GM19025 (cell line): ENCODE measurements at regions not wholly inside any gene's neighbourhood (a gene's known extent, or its start where the extent isn't known, plus 50 kb on each side); places are given as distances from the start of the nearest gene placed in this dataset.
"Not testable (repeated sequence)": the region's sequence is repeated elsewhere in the genome, so short reads cannot be mapped to it uniquely, and the experiment has no call there.

Source experiments
- ATAC-seq: cut with Tn5 transposase; IDR thresholded peaks from one replicate; pipeline ENCODE4 v1.9.1; 2021; ENCODE audit warnings: mild to moderate bottlenecking, low read depth, moderate library complexity; ENCODE audit not compliant: unreplicated experiment

DNA sequence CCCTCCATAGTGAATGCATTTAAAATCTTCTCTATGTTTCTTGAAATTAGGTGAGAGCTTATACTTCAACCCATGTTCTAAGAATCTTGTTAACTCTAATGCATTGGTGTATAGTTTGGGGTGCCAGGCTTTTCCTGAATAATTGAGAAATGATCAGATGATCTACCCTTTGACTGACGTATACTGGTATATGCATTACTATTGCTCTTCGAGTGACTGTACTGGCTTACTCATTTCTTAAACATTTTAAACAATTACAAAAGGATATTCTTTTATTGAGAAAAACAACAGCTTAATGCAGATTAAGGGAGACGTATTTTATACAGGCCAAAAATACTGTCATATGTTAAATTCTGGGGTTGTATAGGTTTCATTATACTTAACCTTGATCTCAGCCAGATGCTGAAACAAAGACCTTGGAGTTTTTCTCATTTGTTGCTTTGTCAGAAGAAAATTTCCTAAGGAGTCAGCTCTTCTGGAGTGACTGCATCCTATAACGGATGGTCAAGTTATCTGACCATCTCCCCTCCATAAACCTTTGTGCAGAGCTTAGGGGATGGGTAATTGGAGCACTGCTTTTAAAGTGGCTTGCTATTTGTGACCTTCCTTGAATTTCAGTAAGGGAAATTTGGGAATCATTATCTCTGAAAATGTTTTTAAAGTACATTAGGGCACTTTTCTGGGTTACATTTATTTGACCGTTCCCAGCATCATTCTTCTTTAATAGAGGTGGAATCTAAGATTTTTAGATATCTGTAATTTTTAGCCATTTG is 507.6 kb downstream of the PCNX1 start:
- ATAC-seq = no peak

DNA sequence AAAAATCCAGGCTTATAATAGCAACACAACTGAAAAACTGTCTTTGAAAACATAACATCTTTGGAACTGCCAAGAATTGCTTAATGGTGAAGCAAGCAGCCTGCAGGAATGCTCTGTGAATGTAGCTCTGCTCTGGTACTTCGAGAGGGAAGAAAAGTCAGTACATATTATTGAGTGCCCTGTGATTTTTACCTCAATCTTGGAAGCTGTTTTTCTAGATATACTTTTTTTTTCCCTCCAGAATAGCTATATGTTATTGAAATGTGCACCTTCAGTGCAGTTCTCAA is 508.1 kb downstream of the PCNX1 start:
- ATAC-seq = no peak

DNA sequence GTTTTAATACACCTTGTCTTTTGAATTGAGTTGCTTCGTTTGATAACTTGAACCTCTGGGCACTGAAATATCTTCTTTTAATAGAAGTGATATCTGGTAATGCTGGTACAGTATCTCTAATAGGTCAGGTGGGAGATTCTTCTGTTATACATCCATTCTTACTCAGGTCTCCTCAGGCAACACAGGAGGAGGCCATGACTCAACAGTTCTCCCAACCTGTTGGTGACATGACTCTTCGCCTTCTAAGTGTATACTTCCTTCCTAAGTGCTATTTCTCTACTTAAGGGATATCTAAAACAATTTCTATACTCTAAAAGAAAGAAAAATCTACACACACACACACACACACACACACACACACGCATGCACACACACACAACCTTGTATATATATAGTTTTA is 509.1 kb downstream of the PCNX1 start:
- ATAC-seq = no peak

DNA sequence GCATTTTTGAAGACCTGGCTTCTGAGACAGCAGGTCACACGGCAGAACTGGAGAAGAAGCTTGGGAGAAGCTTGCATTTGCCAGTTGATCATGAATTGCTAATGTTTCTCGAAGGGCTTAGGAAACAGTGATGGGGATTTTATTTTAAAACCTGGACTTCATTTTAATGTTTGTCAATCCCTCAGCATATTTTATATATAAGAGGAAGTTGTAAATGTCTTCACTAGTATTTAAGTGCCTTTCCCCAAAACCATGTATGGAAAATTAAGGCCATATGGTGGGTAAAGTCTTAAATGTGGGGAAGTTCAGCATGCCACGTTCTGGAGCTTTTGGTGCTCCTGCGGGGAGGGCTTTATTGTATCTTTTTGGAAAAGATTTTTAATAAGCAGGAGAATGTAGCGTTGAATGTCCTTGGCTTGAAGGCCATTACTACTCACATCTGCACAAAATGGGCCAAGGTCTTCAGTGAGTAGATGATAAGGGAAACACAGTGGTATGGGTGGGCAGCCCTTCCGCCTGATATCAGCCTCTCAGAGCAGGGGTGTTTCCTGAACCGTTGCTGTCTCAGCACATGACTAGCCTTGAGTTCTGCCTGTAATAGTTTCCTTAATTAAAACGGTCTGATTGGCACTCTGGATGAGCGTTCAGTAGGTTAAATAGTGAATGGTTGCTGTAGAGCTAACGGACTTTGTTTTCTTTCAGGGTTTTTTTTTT is 511.4 kb downstream of the PCNX1 start:
- no peak for ATAC-seq

DNA sequence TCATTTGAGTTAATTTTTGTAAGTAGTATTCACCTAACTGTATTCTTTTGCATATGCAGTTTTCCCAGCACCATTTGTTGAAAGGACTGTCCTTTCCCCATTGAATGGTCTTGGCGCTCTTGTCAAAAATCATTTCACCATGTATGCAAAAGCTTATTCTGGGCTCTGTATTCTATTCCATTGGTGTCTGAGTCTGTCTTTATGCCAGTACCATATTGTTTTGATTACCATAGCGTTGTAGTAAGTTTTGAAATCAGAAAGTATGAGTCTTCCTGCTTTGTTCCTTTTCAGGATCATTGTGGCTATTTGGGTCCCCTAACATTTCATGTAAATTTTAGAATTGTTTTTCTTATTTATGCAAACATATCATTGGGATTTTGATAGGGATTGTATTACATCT is 508.7 kb upstream of the RGS6 start:
- ATAC-seq = no peak

DNA sequence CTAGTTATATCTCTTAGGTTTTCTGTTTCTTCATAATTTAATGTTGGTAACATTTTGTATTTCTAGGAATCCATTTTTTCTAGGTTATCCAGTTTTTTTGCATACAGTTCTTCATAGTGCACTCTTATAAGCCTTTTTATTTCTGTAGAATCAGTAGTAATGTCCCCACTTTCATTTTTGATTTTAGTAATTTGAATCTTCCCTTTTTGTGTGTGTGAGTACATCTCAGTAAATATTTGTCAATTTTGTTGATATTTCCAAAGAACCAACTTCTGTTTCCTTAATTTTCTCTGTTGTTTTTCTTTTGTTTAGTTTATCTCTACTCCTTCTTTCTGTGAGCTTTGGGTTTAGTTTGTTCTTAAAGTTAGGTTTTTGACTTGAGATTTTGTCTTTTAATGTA is 507.3 kb upstream of the RGS6 start:
- no peak for ATAC-seq

DNA sequence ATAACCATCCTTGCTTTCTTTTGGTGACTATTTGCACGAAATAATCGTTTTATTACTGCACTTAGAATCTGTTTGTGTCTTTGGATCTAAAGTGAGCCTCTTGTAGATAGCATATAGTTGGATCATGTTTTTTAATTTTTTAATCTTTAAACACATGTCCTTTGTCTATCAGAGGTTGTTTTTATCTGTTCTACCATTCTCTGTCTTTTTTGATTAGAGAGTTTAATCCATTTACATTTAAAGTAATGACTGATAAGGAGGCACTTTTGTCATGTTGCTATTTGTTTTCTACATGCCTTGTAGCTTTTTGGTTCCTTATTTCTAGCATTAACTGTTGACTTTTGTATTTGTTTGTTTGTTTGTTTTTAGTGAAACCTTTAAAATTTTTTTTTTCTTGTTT is 506.2 kb upstream of the RGS6 start:
- ATAC-seq = no peak

DNA sequence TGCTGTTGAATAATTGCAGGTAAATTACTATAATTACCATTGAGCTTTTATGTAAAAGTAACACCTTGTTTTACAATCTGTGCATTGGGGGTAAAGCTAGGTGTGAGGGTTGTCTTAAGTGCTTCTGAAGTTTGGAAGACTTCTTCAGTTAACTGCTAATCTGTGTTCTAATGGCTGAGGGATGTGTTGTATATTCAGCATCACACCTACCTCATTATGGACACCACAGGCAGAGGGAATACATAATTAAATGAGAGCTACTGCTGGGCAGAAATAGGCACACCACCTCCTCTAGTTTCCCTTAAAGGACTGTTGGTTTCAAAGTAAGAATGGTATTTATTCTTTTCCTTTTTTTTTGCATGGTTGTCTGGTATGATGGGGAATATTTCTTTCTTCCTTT is 502.3 kb upstream of the RGS6 start:
- ATAC-seq = no peak

DNA sequence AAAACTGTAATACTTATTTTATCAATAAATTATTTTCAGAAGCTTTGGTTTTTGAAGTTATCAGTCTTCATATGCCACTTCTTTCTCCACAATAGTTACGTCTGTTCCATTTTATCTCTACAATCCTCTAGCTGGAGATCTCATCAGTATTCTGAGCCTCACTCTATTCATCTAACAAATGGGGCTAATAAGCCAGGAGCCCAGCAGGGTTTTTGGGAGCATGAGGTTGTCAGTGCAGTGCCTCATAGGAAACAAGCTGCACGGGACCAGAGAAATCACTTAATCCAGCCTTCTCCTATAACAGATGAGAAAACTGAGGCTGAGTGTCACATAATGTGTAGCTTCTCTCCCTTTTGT is 501.9 kb upstream of the RGS6 start:
- no peak for ATAC-seq

DNA sequence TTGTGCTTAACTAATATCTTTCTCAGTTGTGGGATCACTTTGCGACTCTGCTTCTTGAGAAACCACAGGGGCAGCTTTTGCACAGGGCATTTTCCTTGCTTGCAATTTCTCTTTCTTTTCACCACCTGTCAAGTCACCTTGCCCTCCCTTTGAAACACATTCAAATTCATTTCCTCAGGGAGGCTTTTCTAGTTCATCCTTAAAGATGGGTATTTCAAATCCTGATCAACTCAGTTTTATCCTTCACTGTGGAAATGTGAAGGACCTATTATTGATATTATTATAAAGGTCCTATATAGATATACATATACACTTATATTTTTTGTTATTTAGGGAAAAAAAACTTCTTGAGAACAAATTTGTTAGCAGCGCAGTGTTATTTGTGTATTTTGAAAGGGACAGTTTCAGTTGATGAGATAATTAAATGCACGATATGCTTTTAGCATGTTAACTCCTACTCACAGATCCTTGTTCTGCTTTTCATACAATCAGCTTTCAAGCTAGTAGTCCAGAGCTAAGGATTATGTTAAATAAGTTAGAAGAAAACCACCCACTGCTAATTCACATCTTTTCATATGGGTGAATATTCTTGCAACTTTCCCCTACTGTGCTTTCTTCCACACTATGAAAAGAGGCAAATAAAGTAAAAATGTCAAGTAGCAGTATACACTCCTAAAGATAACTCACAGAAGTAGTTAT is 501.4 kb upstream of the RGS6 start:
- ATAC-seq = no peak

DNA sequence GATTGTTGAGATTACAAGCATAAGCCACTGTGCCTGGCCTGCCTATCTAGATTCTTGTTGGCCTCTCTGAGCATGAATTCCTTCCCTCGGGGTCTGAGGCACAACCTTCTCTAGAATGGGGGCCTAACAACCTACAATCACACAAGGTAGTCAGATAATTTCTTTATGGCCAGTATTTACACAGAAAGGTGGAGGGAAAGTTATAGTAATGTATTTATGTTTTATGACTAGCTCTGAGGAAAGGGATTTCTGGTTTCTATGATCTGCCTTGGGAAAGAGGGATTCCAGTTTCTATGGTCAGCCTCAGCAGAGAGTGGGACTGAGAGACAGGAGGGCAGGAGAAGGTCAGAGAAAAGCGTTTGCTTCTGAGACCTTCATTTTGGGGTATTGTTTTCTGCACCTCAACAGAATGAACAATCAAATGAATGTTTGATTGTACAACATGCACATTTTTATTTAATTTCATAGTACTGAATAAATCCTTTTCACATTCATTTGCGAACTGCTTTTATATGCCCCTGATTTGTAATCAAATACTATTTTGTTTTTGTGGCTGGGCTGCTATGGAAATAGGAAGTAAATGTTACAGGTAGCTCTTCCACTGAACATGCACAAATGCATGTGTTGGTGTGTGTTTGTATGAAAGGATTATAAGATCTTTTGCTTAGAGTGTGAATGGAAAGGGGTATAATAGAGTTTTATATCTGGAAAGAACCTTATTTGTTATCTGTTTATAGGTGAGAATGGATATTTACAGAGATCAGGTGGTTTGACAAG is 499.7 kb upstream of the RGS6 start:
- no peak for ATAC-seq

DNA sequence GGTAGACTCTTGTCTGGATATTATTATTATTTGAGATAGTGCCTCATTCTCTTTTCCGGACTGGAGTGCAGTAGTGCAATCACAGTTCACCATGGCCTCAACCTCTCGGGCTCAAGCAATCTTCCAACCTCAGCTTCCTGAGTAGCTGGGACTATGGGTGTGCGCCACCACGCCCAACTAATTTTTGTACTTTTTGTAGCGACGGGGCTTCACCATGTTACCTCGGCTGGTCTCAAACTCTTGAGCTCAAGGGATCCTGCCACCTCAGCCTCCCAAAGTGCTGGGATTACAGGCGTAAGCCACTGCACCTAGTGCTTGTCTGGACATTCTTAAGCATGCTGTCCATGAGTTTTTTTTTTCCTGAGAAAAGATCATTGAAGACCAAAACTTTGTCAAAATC is 498.9 kb upstream of the RGS6 start:
- no peak for ATAC-seq

DNA sequence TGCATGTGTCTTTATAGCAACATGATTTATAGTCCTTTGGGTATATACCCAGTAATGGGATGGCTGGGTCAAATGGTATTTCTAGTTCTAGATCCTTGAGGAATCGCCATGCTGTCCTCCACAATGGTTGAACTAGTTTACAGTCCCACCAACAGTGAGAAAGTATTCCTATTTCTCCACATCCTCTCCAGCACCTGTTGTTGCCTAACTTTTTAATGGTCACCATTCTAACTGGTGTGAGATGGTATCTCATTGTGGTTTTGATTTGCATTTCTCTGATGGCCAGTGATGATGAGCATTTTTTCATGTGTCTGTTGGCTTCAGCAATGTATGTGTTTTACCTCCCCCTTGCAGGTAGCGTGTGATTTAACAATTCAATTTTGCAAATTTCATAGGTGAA is 496.6 kb upstream of the RGS6 start:
- not testable (repeated sequence) for ATAC-seq

DNA sequence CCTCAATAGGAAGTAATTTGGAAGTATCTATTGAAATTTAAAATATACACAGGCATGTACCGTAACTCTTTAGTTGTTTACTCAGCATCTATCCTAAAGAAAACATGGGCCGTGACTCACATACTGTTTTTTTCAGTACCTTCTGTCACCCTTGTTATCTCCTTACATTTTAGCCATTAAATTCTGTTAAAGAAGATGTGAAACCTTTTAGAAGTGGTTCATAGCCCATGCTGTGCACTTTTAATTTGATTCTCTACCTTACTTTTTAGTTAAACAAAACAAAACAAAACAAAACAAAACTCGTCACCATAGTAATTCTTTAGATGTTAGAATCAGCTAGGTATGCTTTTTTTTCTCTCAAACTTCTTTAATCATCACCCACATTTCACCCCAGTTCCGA is 494.4 kb upstream of the RGS6 start:
- no peak for ATAC-seq

DNA sequence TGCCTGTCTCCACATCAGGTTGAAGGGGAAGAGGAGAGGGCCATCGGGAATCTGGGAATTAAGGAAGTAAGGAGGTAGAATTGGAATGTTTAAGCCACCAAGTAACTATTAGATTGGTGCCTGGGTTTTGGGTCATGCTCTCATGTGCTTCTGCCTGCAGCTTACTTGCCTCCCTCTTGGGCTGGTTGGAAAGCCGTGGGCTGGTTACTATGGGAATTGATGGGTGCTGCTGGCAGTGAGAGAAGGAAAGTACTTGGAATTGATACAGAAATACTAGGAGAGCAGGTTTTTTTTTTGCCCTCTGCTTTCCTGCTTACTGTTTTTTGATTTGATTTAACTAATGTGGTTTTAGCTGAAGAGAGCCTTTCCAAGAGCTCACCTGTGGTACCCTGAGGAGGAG is 493.5 kb upstream of the RGS6 start:
- no peak for ATAC-seq

DNA sequence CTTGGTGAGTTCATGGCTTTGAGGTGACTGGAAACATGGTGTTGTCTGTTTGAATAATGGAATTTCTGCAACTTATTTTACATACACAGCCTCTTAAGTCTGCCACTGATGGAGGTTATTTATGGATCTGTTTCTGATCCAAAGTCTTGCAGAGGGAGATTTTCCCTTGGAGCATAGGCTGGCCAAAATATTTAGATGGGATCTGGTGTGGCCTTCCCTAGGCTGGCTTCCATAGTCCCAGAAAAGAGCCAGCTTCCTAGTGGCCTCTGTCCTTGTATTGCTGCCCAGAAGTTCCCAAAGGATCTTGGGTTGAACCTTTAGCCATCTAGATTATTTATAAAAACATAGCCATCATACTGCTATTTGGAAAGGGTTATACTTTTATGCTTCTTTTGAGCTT is 491.1 kb upstream of the RGS6 start:
- no peak for ATAC-seq

DNA sequence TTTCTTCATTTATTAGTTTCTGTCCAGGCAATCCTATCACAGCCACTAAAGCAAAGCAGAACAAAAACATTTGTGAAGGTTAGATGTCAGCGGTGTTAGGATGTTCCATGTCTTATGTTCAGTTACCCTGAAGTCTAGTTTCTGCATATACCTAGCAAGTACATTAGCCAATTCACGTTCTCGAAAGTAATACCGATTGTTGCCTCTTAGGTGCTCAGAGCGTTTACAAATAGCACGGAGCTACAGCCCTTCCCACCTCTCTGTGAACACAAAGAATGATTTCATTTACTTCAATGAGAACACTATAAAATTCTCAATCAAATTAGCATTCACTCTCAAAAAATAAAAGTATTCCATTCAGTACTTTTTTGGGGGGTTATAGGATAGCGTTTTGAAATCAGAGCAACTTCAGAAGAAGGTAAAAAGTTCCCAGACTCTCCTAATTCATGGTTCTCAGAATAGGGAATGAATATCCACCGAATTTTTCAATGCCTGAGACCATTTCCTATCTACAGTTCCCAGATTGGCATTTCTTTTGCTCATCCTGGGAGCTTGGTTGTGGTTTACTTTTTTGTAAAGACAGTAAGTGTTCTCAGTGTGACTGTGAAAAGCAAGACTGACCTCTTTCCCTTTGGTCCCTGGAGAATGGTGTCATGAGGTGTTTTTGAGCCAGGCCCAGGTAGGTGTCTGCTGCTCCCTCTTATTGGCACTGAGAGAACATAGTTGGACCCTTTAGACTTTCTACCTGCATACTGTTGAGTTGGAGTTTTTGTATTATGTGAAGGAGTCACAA is 488.0 kb upstream of the RGS6 start:
- no peak for ATAC-seq

DNA sequence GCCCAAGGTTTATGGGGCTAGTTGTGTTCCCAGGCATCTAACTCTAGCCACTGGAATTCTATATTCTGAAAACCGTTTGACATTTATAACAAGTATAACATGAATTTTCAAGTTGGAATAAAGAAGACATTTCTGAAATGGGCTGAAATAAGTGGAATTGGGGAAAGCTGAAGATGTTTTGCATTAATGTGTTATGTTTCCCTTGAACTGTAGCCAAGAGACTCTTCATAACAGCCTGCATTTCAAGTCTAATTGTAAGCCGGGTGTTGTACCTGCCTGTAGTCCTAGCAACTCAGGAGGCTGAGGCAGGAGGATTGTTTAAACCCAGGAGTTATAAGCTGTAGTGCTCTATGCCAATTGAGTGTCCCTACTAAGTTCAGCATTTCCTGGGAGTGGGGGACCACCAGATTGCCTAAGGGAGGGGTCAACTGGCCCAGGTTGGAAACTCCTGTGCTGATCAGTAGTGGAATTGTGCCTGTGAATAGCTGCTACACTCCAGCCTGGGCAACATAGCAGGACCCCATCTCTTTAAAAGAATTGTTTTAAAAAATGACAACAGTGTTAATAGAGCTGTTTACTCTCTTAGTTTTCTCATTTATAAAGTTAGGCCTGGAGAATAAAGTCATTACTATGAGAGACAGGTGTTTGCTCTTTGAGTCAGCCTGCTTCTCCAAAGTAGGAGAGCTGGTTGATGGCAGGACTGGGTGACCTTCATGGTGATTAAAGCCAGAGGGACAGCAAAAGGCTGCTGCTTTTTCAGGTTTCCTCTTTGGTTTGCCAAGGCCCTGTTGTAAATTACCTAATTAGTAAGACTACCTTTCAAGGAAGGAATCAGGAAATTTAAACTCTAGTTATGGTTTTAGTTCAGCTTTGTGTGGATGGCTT is 483.6 kb upstream of the RGS6 start:
- no peak for ATAC-seq

DNA sequence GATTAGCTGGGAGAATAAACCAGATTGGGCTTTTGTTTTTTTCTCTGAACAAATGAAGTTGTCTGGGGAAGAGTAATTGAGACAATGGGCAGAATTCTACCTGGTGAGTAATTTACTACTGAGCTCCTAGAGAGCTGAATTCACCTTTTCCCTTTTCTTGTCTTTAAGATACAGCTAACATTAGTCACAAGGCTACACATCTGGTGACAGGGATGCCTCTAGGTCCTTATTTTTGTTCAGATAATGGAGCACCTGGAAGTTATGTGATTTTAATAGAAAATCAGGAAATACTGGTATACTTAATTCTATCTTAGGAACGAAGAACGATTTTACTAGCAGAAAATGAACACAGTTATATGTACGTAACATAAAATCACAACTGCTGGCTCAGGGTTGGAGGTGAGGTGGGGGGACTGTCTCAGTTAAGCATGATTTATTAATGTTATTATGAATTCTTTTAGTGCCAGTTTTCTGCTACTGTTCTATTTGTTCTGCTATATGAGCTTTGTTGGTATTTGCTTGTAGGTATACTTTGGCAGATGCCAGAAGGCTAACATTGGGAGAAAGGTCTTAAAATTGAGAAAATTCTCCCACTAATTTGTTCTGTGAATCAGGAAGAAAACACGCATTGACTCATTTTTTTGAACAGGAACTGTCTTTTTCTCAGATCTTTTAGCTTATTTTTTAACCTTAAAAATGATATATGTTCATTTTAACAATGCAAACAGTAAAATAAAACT is 482.7 kb upstream of the RGS6 start:
- ATAC-seq = no peak
